ENCODE measurements at regions not wholly inside any gene's neighbourhood (a gene's known extent, or its start where the extent isn't known, plus 50 kb on each side); places are given as distances from the start of the nearest gene placed in this dataset.

- H3K79me2 ChIP-seq (ENCODE audit: insufficient read depth, low read length) = no peaks in the 10 kb centered on the region
Measured at GRCh38 chr11:90635886-90636285, 413.0 kb upstream of the CHORDC1 start.

GRCh38 chr11:90635151-90635550 is 412.3 kb upstream of the CHORDC1 start:
- DNase-seq = no peak
- Histone ChIP-seq H3K9ac (ENCODE audit: insufficient read depth, low read length, poor library complexity, severe bottlenecking) (no peak overlapping the region), H3K4me3 (replicated peaks in 1 of 3; ENCODE audit: low read depth in 2 of 3, low read length in 3 of 3) (no peak overlapping the region), H3K4me1 (ENCODE audit: control insufficient read depth in 1 of 2, insufficient read depth in 2 of 2, low read length in 2 of 2) (no peaks in the 10 kb centered on the region), H3K36me3 (replicated peaks in 1 of 2; ENCODE audit: control insufficient read depth in 1 of 2, insufficient read depth in 2 of 2, low read length in 2 of 2) (no peaks in the 10 kb centered on the region), H3K9me3 (replicated peaks in 1 of 2; ENCODE audit: control insufficient read depth in 1 of 2, insufficient read depth in 1 of 2, low read length in 2 of 2) (no peaks in the 10 kb centered on the region), H3K27ac (ENCODE audit: low read depth in 1 of 2, low read length in 2 of 2) (no peak overlapping the region), H4K20me1 (ENCODE audit: insufficient read depth, low read length) (no peaks in the 10 kb centered on the region), H2AFZ (ENCODE audit: insufficient read depth, low read depth, low read length, poor library complexity, severe bottlenecking) (no peak overlapping the region), H3K27me3 (ENCODE audit: control insufficient read depth in 2 of 2, insufficient read depth in 2 of 2, low read length in 2 of 2) (no peaks in the 10 kb centered on the region), H3K4me2 (replicated peaks; ENCODE audit: extremely low read depth, low read length, poor library complexity, severe bottlenecking) (no peak overlapping the region), H3K79me2 (ENCODE audit: insufficient read depth, low read length) (no peaks in the 10 kb centered on the region)
- Mint-ChIP-seq H3K27me3 (ENCODE audit: low read depth in 3 of 3) (no peaks in the 10 kb centered on the region), H3K4me1 (no peaks in the 10 kb centered on the region), H3K27ac (no peak overlapping the region), H3K36me3 (no peaks in the 10 kb centered on the region), H3K9me3 (peaks cover 0 to 9% (median 1%) of the 10 kb centered on the region in 7 donors), H3K4me3 (no peak overlapping the region)
- TF ChIP-seq CTCF (IDR thresholded peaks at IDR 0.05) = no peak
- 100% methylated on average over 1 of the region's 1 CpG for WGBS (ENCODE audit: insufficient coverage)
- intact Hi-C loops (cut with micrococcal nuclease) = no loop called here

More at GRCh38 chr11:90635886-90636285, 413.0 kb upstream of the CHORDC1 start:
- no peak overlapping the region for H3K4me2 ChIP-seq (replicated peaks; ENCODE audit: extremely low read depth, low read length, poor library complexity, severe bottlenecking)
- H3K27ac Mint-ChIP-seq = no peak overlapping the region
- H3K4me1 ChIP-seq (ENCODE audit: control insufficient read depth in 1 of 2, insufficient read depth in 2 of 2, low read length in 2 of 2) = no peaks in the 10 kb centered on the region
- no peak overlapping the region for H2AFZ ChIP-seq (ENCODE audit: insufficient read depth, low read depth, low read length, poor library complexity, severe bottlenecking)
- H3K27me3 ChIP-seq (ENCODE audit: control insufficient read depth in 2 of 2, insufficient read depth in 2 of 2, low read length in 2 of 2) = no peaks in the 10 kb centered on the region
- H3K4me3 ChIP-seq (replicated peaks in 1 of 3; ENCODE audit: low read depth in 2 of 3, low read length in 3 of 3) = no peak overlapping the region
- H3K9me3 Mint-ChIP-seq = peaks cover 0 to 9% (median 1%) of the 10 kb centered on the region in 7 donors
- no peak for DNase-seq
- H3K4me1 Mint-ChIP-seq = no peaks in the 10 kb centered on the region
- H3K36me3 Mint-ChIP-seq = no peaks in the 10 kb centered on the region
- H3K36me3 ChIP-seq (replicated peaks in 1 of 2; ENCODE audit: control insufficient read depth in 1 of 2, insufficient read depth in 2 of 2, low read length in 2 of 2) = no peaks in the 10 kb centered on the region
- no peaks in the 10 kb centered on the region for H3K27me3 Mint-ChIP-seq (ENCODE audit: low read depth in 3 of 3)
- no peak overlapping the region for H3K27ac ChIP-seq (ENCODE audit: low read depth in 1 of 2, low read length in 2 of 2)
- TF ChIP-seq CTCF (IDR thresholded peaks at IDR 0.05) = no peak
- no peak overlapping the region for H3K4me3 Mint-ChIP-seq
- intact Hi-C loops (cut with micrococcal nuclease) = no loop called here
- no peaks in the 10 kb centered on the region for H3K9me3 ChIP-seq (replicated peaks in 1 of 2; ENCODE audit: control insufficient read depth in 1 of 2, insufficient read depth in 1 of 2, low read length in 2 of 2)
- no peak overlapping the region for H3K9ac ChIP-seq (ENCODE audit: insufficient read depth, low read length, poor library complexity, severe bottlenecking)
- no peaks in the 10 kb centered on the region for H4K20me1 ChIP-seq (ENCODE audit: insufficient read depth, low read length)
- WGBS (ENCODE audit: insufficient coverage) = no CpG with 5 or more reads among the region's 1 CpG

All from CD14-positive monocyte (primary cell).